ENCODE measurements at regions not wholly inside any gene's neighbourhood (a gene's known extent, or its start where the extent isn't known, plus 50 kb on each side); places are given as distances from the start of the nearest gene placed in this dataset.

DNA sequence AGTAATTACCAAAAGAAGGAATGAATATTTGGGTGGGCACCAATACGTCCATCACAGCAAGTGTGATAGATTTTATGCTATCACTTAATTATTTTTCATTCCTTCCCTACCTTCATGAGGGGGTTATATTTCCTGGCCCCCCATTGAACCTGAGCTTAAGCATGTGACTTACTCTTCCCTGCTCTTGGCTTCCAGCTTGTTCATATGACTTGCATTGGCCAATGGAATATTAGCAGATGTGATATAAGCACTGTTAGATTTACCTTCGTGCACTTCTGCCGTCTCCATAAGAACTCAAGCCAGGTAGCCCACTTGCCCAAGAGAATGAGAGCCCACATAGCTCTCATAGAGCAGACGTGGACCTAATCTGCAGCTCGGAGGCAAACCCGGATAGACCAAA is 99.1 kb upstream of the SMARCA2 start:
- DNase-seq (ENCODE audit: low read depth), result no peak
- H3K4me3 ChIP-seq (ENCODE audit: low read depth, low read length), result no peak overlapping the region
- no peak for TF ChIP-seq POLR2A (IDR thresholded peaks at IDR 0.05; ENCODE audit: extremely low read depth, insufficient read length)
- TF ChIP-seq, protein P1, sequence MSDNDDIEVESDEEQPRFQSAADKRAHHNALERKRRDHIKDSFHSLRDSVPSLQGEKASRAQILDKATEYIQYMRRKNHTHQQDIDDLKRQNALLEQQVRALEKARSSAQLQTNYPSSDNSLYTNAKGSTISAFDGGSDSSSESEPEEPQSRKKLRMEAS (IDR thresholded peaks at IDR 0.05; ENCODE audit: low read depth, low read length), result no peak
- TF ChIP-seq, protein P2, sequence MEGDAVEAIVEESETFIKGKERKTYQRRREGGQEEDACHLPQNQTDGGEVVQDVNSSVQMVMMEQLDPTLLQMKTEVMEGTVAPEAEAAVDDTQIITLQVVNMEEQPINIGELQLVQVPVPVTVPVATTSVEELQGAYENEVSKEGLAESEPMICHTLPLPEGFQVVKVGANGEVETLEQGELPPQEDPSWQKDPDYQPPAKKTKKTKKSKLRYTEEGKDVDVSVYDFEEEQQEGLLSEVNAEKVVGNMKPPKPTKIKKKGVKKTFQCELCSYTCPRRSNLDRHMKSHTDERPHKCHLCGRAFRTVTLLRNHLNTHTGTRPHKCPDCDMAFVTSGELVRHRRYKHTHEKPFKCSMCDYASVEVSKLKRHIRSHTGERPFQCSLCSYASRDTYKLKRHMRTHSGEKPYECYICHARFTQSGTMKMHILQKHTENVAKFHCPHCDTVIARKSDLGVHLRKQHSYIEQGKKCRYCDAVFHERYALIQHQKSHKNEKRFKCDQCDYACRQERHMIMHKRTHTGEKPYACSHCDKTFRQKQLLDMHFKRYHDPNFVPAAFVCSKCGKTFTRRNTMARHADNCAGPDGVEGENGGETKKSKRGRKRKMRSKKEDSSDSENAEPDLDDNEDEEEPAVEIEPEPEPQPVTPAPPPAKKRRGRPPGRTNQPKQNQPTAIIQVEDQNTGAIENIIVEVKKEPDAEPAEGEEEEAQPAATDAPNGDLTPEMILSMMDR (IDR thresholded peaks at IDR 0.05; ENCODE audit: low read depth, low read length), result no peak
- TF ChIP-seq MYC (IDR thresholded peaks at IDR 0.05; ENCODE audit: low read depth, low read length), result no peak

DNA sequence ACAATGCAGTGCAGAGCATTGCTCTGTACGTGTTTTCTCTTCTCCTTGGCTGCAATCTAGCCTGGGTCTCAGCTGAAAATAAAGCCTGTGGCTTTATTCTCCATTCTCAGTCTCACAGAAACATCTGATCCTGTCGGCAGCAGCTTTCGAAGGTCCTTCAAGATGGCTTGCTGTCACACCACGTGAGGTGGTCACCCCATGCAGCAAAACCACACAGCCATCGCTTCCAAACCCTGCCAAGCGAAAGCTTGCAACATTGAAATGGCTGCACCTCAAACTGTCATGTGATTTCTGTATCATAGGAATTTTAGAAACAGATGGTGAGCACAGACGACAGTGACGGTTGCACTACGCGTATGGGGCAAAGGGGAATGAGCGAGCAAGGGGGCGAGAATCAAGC is 98.5 kb upstream of the SMARCA2 start:
- DNase-seq (ENCODE audit: low read depth), result peak; percentile 18
- TF ChIP-seq, protein P1 (IDR thresholded peaks at IDR 0.05; ENCODE audit: low read depth, low read length), result no peak
- TF ChIP-seq POLR2A (IDR thresholded peaks at IDR 0.05; ENCODE audit: extremely low read depth, insufficient read length), result no peak
- TF ChIP-seq, protein P2 (IDR thresholded peaks at IDR 0.05; ENCODE audit: low read depth, low read length), result no peak
- TF ChIP-seq MYC (IDR thresholded peaks at IDR 0.05; ENCODE audit: low read depth, low read length), result no peak
- H3K4me3 ChIP-seq (ENCODE audit: low read depth, low read length), result no peak overlapping the region

DNA sequence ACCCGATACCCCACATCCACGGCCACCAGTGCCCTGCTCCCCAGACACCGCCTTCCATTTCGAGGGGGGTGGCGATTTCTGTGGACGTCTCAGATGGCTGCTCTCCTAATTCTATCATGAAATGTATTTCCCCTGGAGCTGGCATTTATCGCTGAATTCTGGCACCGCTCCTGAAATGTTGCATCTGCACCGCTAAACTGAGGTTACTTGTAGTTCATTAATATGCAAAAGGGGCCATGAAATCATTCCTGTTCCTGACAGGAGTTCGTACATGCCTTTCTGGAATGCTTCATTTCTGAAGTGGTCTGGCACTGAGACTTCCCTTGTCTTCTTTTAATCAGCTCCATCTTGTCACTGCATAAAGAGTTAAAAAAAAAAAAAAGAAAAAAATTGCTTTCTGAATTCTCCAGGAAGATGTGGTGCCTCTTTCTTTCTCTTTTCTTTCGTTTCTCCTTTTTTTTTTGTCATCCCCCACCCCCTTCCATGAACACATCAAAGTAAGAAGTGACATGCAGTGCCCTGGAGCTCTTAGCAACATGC is 97.7 kb upstream of the SMARCA2 start:
- TF ChIP-seq, protein P2 (IDR thresholded peaks at IDR 0.05; ENCODE audit: low read depth, low read length), result no peak
- TF ChIP-seq, protein P1 (IDR thresholded peaks at IDR 0.05; ENCODE audit: low read depth, low read length), result no peak
- DNase-seq (ENCODE audit: low read depth), result no peak
- H3K4me3 ChIP-seq (ENCODE audit: low read depth, low read length), result no peak overlapping the region

DNA sequence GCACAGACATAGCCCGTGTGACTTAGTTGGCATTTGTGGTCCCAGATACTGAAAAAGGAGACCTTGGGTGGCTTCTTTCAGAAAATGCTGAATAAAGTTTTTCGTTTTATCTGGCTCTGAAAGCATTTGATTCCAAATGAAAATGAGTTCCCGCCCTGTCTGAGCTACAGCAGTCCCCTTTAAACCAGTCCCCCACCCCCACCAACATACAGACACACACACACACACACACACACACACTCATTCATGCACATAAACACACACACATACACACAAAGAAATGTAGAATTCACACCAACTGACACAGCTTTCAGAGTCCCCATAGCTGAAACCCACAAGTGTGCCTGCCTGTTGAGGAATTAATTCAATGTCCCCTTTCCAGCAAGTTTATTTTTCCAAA is 97.0 kb upstream of the SMARCA2 start:
- TF ChIP-seq MYC (IDR thresholded peaks at IDR 0.05; ENCODE audit: low read depth, low read length) (no peak), POLR2A (IDR thresholded peaks at IDR 0.05; ENCODE audit: extremely low read depth, insufficient read length) (no peak)
- TF ChIP-seq, protein P2 (IDR thresholded peaks at IDR 0.05; ENCODE audit: low read depth, low read length), result no peak
- TF ChIP-seq, protein P1 (IDR thresholded peaks at IDR 0.05; ENCODE audit: low read depth, low read length), result no peak
- no peak overlapping the region for H3K4me3 ChIP-seq (ENCODE audit: low read depth, low read length)
- DNase-seq (ENCODE audit: low read depth), result no peak

DNA sequence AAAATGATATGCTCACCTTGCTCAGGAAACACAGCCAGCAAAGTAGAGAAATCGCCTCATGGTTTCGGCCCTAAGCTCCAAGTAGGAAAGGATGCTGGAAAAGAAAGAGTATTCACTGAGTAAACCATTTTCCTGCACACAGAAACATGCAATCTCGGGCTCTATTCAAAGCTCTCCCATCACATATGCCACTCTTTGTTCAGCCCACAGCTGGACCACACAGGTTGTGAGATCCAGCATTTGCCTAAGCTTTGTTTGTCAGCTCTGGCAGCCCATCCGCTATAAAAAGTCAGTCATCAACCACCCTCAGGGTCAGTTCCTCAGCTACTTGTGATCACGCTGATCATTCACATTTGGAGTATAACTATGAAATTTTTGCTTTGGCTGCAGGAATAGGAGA is 96.5 kb upstream of the SMARCA2 start:
- TF ChIP-seq MYC (IDR thresholded peaks at IDR 0.05; ENCODE audit: low read depth, low read length) (no peak), POLR2A (IDR thresholded peaks at IDR 0.05; ENCODE audit: extremely low read depth, insufficient read length) (no peak)
- TF ChIP-seq, protein P2 (IDR thresholded peaks at IDR 0.05; ENCODE audit: low read depth, low read length), result no peak
- TF ChIP-seq, protein P1 (IDR thresholded peaks at IDR 0.05; ENCODE audit: low read depth, low read length), result no peak

DNA sequence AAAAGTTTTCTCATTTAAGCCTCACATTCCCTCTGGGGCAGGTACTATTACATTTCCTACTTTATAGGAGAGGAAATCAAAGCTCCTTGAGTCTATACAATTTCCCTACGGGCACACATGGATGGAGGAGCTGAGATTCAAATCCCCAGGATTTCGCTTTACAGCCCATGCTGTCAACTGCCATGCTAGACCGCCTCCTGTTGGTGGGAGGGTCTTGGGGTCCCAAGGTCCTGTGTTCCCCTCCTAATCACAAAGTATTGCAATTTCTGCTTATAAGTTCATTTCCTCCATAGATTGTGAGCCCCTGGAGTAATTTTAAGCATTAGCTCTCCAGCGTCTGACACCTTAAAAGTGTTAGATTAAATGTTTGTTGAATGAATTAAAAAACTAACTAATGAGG is 95.9 kb upstream of the SMARCA2 start:
- no peak for DNase-seq (ENCODE audit: low read depth)
- no peak overlapping the region for H3K4me3 ChIP-seq (ENCODE audit: low read depth, low read length)
- TF ChIP-seq, protein P1 (IDR thresholded peaks at IDR 0.05; ENCODE audit: low read depth, low read length), result no peak
- TF ChIP-seq MYC (IDR thresholded peaks at IDR 0.05; ENCODE audit: low read depth, low read length) (no peak), POLR2A (IDR thresholded peaks at IDR 0.05; ENCODE audit: extremely low read depth, insufficient read length) (no peak)
- TF ChIP-seq, protein P2 (IDR thresholded peaks at IDR 0.05; ENCODE audit: low read depth, low read length), result no peak

More for the DNA sequence above, 96.5 kb upstream of the SMARCA2 start:
- no peak overlapping the region for H3K4me3 ChIP-seq (ENCODE audit: low read depth, low read length)
- DNase-seq (ENCODE audit: low read depth), result no peak

Data from NB4 (cell line).